OCI-LY7 (cell line): ENCODE measurements at regions not wholly inside any gene's neighbourhood (a gene's known extent, or its start where the extent isn't known, plus 50 kb on each side); places are given as distances from the start of the nearest gene placed in this dataset.

ENCODE experiments used
- EZH2phosphoT487 ChIP-seq: fragments of 200-600 bp; sonication (generic); IDR thresholded peaks from 2 replicates; pipeline ENCODE4 v1.6.1; 2018; ENCODE audit warnings: low read depth, borderline replicate concordance, mild to moderate bottlenecking, mixed run types, antibody characterized with exemption, low read length, moderate library complexity, mixed read lengths
- TF ChIP-seq, protein P1 (sequence below): fragments of 200-600 bp; sonication (generic); conservative IDR thresholded peaks from 2 replicates; pipeline ENCODE4 v1.5.1; 2014; ENCODE audit warnings: mild to moderate bottlenecking, antibody characterized with exemption, low read length, moderate library complexity, mixed read lengths

DNA sequence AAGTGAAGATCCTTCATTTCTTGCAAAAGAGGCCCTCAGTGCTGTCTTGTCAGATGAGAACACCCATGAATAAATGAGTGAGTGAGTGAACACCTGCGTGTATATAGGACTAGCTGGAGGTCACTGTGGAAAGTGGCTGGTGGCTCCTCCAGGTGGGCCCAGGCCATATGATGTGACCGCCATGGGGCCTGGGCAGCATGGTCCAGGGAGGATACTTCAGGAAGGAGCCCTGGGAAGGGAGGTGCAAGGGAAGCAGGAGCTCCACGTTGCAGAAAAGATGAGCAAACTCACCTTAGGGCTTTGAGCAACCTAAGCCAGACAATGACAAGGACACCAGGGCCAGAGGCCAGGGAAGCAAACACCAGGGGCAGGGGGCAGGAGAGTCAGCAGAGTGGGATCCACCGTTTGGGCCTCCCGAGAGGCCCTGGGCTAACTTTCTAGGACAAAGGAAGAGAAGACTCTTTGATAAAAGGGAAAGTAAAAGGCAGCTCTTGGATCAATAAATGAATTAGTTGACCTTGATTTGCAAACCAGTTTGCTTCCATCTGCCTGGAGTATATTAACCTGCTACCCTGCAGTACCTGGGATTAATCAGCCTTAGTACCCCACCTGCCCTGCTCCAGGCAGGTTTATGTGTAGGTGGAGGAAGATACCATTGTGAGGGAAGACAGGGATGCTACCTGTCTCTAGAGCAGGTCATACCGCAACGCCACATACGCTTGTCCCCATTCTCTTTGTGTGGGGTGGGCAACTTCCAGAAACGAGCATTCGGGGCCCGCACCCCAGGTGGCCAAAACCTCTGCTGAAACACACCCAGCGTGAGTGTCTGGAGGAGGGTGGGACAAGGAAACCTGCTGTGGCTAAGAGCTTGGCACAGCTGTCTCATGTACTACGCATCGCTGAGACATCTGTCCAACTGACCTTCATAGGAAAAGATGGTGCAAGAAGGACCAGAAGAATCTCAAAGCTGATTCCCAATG is 51.4 kb upstream of the OLFM1 start:
- TF ChIP-seq EZH2phosphoT487: no peak
- TF ChIP-seq, protein P1, sequence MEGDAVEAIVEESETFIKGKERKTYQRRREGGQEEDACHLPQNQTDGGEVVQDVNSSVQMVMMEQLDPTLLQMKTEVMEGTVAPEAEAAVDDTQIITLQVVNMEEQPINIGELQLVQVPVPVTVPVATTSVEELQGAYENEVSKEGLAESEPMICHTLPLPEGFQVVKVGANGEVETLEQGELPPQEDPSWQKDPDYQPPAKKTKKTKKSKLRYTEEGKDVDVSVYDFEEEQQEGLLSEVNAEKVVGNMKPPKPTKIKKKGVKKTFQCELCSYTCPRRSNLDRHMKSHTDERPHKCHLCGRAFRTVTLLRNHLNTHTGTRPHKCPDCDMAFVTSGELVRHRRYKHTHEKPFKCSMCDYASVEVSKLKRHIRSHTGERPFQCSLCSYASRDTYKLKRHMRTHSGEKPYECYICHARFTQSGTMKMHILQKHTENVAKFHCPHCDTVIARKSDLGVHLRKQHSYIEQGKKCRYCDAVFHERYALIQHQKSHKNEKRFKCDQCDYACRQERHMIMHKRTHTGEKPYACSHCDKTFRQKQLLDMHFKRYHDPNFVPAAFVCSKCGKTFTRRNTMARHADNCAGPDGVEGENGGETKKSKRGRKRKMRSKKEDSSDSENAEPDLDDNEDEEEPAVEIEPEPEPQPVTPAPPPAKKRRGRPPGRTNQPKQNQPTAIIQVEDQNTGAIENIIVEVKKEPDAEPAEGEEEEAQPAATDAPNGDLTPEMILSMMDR: no peak
